CD4-positive, alpha-beta T cell treated with Interleukin-4 for 4 hours (primary cell): ENCODE measurements at regions not wholly inside any gene's neighbourhood (a gene's known extent, or its start where the extent isn't known, plus 50 kb on each side); places are given as distances from the start of the nearest gene placed in this dataset.

Experiments used
- DNase-seq: peaks from one replicate; pipeline ENCODE4 v3.0.0-alpha.2; 2020

- no peak for DNase-seq
Observed at GRCh38 chr11:10920205-10920604, 62.4 kb upstream of the ZBED5 start.

- DNase-seq, result no peak
Observed at GRCh38 chr11:10918698-10919097, 60.8 kb upstream of the ZBED5 start.

GRCh38 chr11:10918275-10918674 is 60.4 kb upstream of the ZBED5 start:
- no peak for DNase-seq

- DNase-seq, result no peak
Observed at GRCh38 chr11:10917802-10918201, 59.9 kb upstream of the ZBED5 start.

GRCh38 chr11:10916665-10917064 is 58.8 kb upstream of the ZBED5 start:
- no peak for DNase-seq

GRCh38 chr11:10914050-10914449 is 56.2 kb upstream of the ZBED5 start:
- no peak for DNase-seq

- DNase-seq, result no peak
Observed at GRCh38 chr11:10913075-10913474, 55.2 kb upstream of the ZBED5 start.

GRCh38 chr11:10911907-10912306 is 54.1 kb upstream of the ZBED5 start:
- DNase-seq, result no peak

GRCh38 chr11:10909141-10909883 is 51.5 kb upstream of the ZBED5 start:
- DNase-seq, result no peak

GRCh38 chr11:10908215-10908951 is 50.5 kb upstream of the ZBED5 start:
- DNase-seq, result no peak
